ENCODE measurements at regions not wholly inside any gene's neighbourhood (a gene's known extent, or its start where the extent isn't known, plus 50 kb on each side); places are given as distances from the start of the nearest gene placed in this dataset.
A peak's percentile ranks its signal among the peaks of the same experiment; 100 is the strongest.

DNA sequence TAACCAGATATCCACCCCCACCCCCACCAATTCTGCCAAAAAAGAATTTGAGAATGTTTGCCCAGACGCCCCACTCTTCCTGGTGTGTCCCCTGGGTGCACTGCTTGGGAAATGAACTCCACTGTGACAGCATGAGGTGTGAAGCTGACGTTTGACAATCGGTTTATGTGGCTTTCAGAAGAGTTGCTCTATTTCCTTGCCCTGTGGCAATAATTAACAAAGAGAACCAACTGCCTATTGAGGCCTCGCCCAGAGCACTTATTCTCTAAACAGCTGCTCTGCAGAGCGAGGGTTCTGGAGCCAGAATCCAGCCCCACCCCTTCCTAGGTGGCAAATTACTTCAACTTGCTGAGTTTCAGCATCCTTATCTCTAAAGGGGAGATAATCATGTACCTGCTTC, 115.8 kb upstream of the SIX3 start:
- Histone ChIP-seq H3K9me3 (ENCODE audit: control insufficient read depth, insufficient read depth, low read length) (no peaks in the 10 kb centered on the region), H3K4me3 (ENCODE audit: low read depth, low read length) (no peak overlapping the region), H3K36me3 (ENCODE audit: control insufficient read depth, insufficient read depth, low read length) (no peaks in the 10 kb centered on the region), H3K4me1 (ENCODE audit: control insufficient read depth, insufficient read depth, low read length) (no peaks in the 10 kb centered on the region), H3K27me3 (ENCODE audit: control insufficient read depth, insufficient read depth, low read length) (no peaks in the 10 kb centered on the region), H3K27ac (ENCODE audit: low read depth, low read length) (no peak overlapping the region)
- 60% methylated on average over 4 of the region's 5 CpGs for WGBS (ENCODE audit: insufficient coverage)
- no peak for DNase-seq (ENCODE audit: low read depth in 4 of 6, low spot score in 6 of 6)

DNA sequence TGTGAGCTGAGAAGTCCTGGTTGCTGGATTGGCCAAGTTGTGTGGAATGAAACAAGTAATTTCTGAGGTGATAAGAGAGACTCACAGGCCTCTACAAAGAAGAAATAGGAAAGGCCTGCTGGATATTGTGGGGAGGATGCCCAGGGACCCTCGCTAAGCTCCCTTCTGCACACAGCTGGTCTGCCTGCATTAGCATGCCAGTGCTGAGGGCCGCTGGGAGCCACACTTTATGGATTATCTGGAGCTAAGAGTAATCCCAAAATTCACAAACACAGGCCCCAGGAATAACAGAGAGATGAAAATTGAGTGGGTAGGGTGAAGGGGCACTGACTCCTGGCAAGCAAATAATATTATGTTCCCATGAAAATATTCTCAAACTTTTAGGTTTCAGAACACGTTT, 114.9 kb upstream of the SIX3 start:
- H3K27ac ChIP-seq (ENCODE audit: low read depth, low read length), result no peak overlapping the region
- H3K27me3 ChIP-seq (ENCODE audit: control insufficient read depth, insufficient read depth, low read length), result no peaks in the 10 kb centered on the region
- DNase-seq (ENCODE audit: low read depth in 4 of 6, low spot score in 6 of 6), result no peak
- no peak overlapping the region for H3K4me3 ChIP-seq (ENCODE audit: low read depth, low read length)
- H3K9me3 ChIP-seq (ENCODE audit: control insufficient read depth, insufficient read depth, low read length), result no peaks in the 10 kb centered on the region
- H3K4me1 ChIP-seq (ENCODE audit: control insufficient read depth, insufficient read depth, low read length), result no peaks in the 10 kb centered on the region
- 100% methylated on average over 1 of the region's 3 CpGs for WGBS (ENCODE audit: insufficient coverage)
- no peaks in the 10 kb centered on the region for H3K36me3 ChIP-seq (ENCODE audit: control insufficient read depth, insufficient read depth, low read length)

DNA sequence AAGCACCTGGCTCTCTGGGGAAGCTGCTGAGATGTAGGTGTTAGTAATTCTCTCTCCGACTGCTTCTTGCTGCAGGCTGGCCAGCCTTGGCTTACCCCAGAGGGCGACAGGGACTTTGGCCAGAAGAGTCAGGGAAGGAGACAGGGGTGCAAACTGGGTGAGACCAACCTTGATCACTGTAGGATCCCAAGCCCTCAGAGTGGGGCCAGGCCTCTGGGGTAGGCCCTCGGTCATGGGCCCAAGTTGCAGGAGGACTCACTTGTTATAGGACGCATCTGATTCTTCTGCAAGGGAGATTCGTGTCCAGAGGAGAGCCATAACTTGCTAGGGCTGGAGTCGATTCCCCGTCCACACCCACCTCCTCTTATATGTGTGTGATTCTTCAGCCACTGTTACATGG, 111.7 kb upstream of the SIX3 start:
- no peaks in the 10 kb centered on the region for H3K9me3 ChIP-seq (ENCODE audit: control insufficient read depth, insufficient read depth, low read length)
- H3K27ac ChIP-seq (ENCODE audit: low read depth, low read length), result no peak overlapping the region
- WGBS (ENCODE audit: insufficient coverage), result 97% methylated on average over 3 of the region's 7 CpGs
- DNase-seq (ENCODE audit: low read depth in 4 of 6, low spot score in 6 of 6), result no peak
- no peaks in the 10 kb centered on the region for H3K36me3 ChIP-seq (ENCODE audit: control insufficient read depth, insufficient read depth, low read length)
- H3K27me3 ChIP-seq (ENCODE audit: control insufficient read depth, insufficient read depth, low read length), result no peaks in the 10 kb centered on the region
- no peaks in the 10 kb centered on the region for H3K4me1 ChIP-seq (ENCODE audit: control insufficient read depth, insufficient read depth, low read length)
- no peak overlapping the region for H3K4me3 ChIP-seq (ENCODE audit: low read depth, low read length)

DNA sequence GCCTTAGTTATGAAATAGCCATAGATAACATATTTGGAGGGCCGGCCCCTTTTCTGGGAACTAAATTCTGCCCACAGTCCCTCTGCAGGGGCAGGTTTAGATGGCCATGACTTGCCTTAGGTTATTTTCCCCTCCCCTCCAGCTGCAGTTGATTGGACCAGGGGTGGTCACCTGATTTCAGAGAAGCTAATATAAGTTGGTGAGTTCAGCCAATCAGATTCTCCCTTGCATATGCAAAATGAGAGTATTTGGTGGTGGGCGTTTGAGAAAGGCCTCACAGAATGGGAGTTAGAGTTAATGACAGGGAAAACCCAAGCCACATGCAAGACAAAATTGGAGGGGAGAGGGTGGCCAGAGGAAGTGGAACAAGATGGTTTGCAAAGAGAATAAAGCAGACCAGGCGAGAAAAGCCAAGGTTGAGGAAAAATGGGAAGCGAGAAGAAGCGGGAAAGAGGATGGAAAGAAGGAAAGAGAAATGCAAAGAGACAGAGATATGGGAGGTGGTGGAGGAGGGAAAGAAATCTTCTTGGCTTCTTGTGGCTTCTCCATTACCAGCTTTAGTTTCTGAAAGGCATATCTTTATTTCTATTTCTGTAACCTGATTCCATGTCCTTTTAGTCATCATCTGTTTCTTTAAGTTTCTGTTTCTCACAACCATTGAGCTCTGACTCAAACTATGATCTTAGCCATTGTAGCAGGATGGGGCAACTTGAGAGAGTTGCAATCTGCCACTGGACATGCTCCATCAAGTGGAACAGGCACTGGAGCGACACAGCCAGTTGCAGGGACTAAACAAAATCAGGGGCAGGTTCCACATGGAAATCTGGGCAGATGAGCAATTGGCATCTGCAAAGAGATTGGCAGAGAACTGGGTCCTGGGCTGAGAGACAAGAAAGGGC, 108.1 kb upstream of the SIX3 start:
- Histone ChIP-seq H3K36me3 (ENCODE audit: control insufficient read depth, insufficient read depth, low read length) (no peaks in the 10 kb centered on the region), H3K4me3 (ENCODE audit: low read depth, low read length) (no peak overlapping the region), H3K27me3 (ENCODE audit: control insufficient read depth, insufficient read depth, low read length) (no peaks in the 10 kb centered on the region), H3K9me3 (ENCODE audit: control insufficient read depth, insufficient read depth, low read length) (no peaks in the 10 kb centered on the region), H3K4me1 (ENCODE audit: control insufficient read depth, insufficient read depth, low read length) (no peaks in the 10 kb centered on the region), H3K27ac (ENCODE audit: low read depth, low read length) (no peak overlapping the region)
- DNase-seq (ENCODE audit: low read depth in 4 of 6, low spot score in 6 of 6), result no peak
- WGBS (ENCODE audit: insufficient coverage), result 77% methylated on average over 5 of the region's 6 CpGs

DNA sequence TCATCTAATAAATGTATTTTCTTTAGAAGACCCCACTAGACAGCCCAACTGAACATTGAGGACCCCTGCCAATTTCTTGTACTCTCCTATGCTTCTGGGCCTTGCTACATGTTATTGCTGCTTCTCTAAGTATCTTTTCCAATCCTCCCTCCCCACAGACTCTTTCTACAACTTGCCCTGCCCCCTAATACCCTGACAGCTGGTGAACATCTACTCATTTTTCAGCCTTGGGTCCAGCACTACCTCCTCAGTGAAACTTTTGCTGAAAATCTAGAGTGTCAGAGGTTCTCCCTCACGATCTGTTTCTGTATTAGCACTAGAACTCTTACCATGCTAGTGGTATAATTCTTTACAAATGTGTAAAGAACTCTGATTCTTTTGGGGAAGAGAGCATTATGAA, 106.8 kb upstream of the SIX3 start:
- Histone ChIP-seq H3K27ac (ENCODE audit: low read depth, low read length) (no peak overlapping the region), H3K9me3 (ENCODE audit: control insufficient read depth, insufficient read depth, low read length) (no peaks in the 10 kb centered on the region), H3K27me3 (ENCODE audit: control insufficient read depth, insufficient read depth, low read length) (no peaks in the 10 kb centered on the region), H3K4me1 (ENCODE audit: control insufficient read depth, insufficient read depth, low read length) (no peaks in the 10 kb centered on the region), H3K4me3 (ENCODE audit: low read depth, low read length) (no peak overlapping the region), H3K36me3 (ENCODE audit: control insufficient read depth, insufficient read depth, low read length) (no peaks in the 10 kb centered on the region)
- no peak for DNase-seq (ENCODE audit: low read depth in 4 of 6, low spot score in 6 of 6)
- WGBS (ENCODE audit: insufficient coverage), result no CpG with 5 or more reads among the region's 1 CpG

DNA sequence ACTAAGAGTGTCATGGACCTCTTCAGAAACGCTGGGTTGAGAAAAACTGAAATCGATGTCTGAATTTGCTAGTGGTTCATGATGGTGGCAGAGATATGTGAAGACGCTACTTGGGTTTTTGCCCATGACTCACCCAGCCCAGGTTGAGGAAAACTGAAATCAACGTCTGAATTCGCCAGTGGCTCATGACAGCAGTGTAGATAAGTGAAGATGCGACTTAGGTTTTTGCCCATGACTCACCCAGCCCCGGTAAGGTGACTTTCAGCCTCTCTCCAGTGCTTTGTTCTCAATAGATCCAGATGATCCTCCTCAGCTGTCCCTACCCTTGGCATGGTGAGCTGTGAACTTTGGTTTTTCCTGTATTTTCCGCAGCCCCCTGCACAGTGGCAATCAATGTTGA, 105.3 kb upstream of the SIX3 start:
- WGBS (ENCODE audit: insufficient coverage), result 94% methylated on average over 6 of the region's 8 CpGs
- no peak overlapping the region for H3K27ac ChIP-seq (ENCODE audit: low read depth, low read length)
- no peak for DNase-seq (ENCODE audit: low read depth in 4 of 6, low spot score in 6 of 6)

DNA sequence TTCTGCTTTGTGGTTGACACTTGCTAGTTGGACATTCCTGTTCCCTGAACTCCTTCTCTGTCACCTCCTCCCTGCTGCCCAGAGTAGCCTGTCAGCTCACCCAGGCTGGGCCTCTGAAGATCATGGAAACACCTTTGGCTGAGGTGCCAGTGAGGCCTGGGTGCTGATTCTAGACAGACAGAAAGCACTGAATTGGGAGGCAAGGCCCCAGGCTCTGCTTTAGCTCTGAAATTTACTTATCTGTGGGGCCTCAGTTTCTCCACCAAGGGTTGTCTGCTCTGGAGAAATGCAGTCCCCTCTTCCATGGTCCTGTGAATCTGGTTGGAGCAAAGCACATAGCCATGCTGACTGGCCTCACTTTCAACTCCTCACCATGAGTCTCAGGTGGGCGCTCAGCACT, 104.6 kb upstream of the SIX3 start:
- WGBS (ENCODE audit: insufficient coverage), result 80% methylated on average over 1 of the region's 1 CpG
- H3K27me3 ChIP-seq (ENCODE audit: control insufficient read depth, insufficient read depth, low read length), result no peaks in the 10 kb centered on the region
- H3K4me1 ChIP-seq (ENCODE audit: control insufficient read depth, insufficient read depth, low read length), result no peaks in the 10 kb centered on the region
- H3K9me3 ChIP-seq (ENCODE audit: control insufficient read depth, insufficient read depth, low read length), result no peaks in the 10 kb centered on the region
- H3K36me3 ChIP-seq (ENCODE audit: control insufficient read depth, insufficient read depth, low read length), result no peaks in the 10 kb centered on the region
- no peak overlapping the region for H3K4me3 ChIP-seq (ENCODE audit: low read depth, low read length)
- DNase-seq (ENCODE audit: low read depth in 4 of 6, low spot score in 6 of 6), result no peak
- no peak overlapping the region for H3K27ac ChIP-seq (ENCODE audit: low read depth, low read length)

More for the DNA sequence above, 105.3 kb upstream of the SIX3 start:
- Histone ChIP-seq H3K36me3 (ENCODE audit: control insufficient read depth, insufficient read depth, low read length) (no peaks in the 10 kb centered on the region), H3K9me3 (ENCODE audit: control insufficient read depth, insufficient read depth, low read length) (no peaks in the 10 kb centered on the region), H3K4me3 (ENCODE audit: low read depth, low read length) (no peak overlapping the region), H3K27me3 (ENCODE audit: control insufficient read depth, insufficient read depth, low read length) (no peaks in the 10 kb centered on the region), H3K4me1 (ENCODE audit: control insufficient read depth, insufficient read depth, low read length) (no peaks in the 10 kb centered on the region)

DNA sequence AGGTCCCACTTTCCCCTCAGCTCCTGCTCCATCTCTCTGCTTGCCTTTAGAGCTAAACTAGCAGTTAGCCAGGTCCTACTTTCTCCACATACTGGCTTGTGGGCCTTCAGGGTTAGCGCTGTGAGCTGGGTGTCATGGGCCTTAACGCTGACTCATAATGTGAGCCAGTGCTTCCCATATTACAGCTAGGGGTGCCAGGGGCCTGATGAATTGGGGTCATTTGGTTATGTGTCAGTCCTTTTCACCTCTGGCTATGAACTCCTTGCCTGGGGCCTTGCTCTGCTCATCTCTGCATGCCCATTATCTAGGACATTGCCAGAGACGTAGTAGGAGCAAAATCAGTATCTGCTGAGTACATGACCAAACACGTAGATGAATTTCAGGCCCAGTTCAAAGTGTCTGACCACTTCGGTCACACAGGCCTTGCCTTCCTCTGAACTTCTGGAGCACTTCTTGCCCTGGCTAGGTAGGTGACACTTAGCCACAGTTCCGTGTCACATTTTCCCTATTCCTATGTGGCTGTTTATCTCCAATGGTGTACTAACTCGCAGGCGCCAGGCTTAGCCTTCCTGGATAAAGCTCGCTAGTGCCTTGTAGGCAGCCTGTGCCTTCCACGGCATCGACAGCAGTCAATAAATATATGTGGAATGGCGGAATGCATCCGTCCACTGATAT, 103.2 kb upstream of the SIX3 start:
- H3K36me3 ChIP-seq (ENCODE audit: control insufficient read depth, insufficient read depth, low read length), result no peaks in the 10 kb centered on the region
- no peak for DNase-seq (ENCODE audit: low read depth in 4 of 6, low spot score in 6 of 6)
- H3K27ac ChIP-seq (ENCODE audit: low read depth, low read length), result no peak overlapping the region
- H3K9me3 ChIP-seq (ENCODE audit: control insufficient read depth, insufficient read depth, low read length), result no peaks in the 10 kb centered on the region
- WGBS (ENCODE audit: insufficient coverage), result 77% methylated on average over 12 of the region's 13 CpGs
- no peaks in the 10 kb centered on the region for H3K27me3 ChIP-seq (ENCODE audit: control insufficient read depth, insufficient read depth, low read length)
- H3K4me3 ChIP-seq (ENCODE audit: low read depth, low read length), result no peak overlapping the region
- no peaks in the 10 kb centered on the region for H3K4me1 ChIP-seq (ENCODE audit: control insufficient read depth, insufficient read depth, low read length)

DNA sequence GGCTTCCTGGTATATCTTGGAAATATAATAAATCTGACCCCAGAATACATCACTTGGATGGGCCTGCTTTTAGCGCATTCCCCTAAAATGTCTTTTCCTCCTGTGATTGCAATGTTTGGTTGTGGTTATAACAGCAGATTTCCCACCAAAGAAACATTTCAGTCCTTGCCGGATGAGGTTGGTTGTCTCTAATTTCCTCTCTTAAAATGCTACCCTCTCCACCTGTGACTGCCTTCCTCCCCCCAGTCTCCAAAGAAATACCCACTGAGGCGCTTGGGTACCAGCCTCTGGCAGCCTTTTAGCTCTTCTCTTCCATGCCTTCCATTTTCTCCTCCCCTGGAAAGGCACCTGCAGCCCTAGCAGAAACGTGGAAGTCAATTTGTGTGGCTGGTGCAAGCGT, 102.1 kb upstream of the SIX3 start:
- no peaks in the 10 kb centered on the region for H3K9me3 ChIP-seq (ENCODE audit: control insufficient read depth, insufficient read depth, low read length)
- no peaks in the 10 kb centered on the region for H3K36me3 ChIP-seq (ENCODE audit: control insufficient read depth, insufficient read depth, low read length)
- no peak overlapping the region for H3K4me3 ChIP-seq (ENCODE audit: low read depth, low read length)
- no peaks in the 10 kb centered on the region for H3K4me1 ChIP-seq (ENCODE audit: control insufficient read depth, insufficient read depth, low read length)
- no peak overlapping the region for H3K27ac ChIP-seq (ENCODE audit: low read depth, low read length)
- whole genome bisulfite sequencing (ENCODE audit: insufficient coverage), result 85% methylated on average over 2 of the region's 5 CpGs
- no peaks in the 10 kb centered on the region for H3K27me3 ChIP-seq (ENCODE audit: control insufficient read depth, insufficient read depth, low read length)
- DNase-seq (ENCODE audit: low read depth in 4 of 6, low spot score in 6 of 6), result peak in 1 of 6 donors; percentile 21

Measured in spinal cord (tissue), 9 donors.